ENCODE measurements at regions not wholly inside any gene's neighbourhood (a gene's known extent, or its start where the extent isn't known, plus 50 kb on each side); places are given as distances from the start of the nearest gene placed in this dataset.

GRCh38 chr7:52479990-52480389, 555.4 kb upstream of the POM121L12 start:
- no peak for TF ChIP-seq CTCF (IDR thresholded peaks at IDR 0.05)

- no peak for TF ChIP-seq CTCF (IDR thresholded peaks at IDR 0.05)
Measured at GRCh38 chr7:52475001-52475582, 560.3 kb upstream of the POM121L12 start.

GRCh38 chr7:52473756-52474155, 561.7 kb upstream of the POM121L12 start:
- TF ChIP-seq CTCF (IDR thresholded peaks at IDR 0.05): no peak

GRCh38 chr7:52472006-52472620, 563.3 kb upstream of the POM121L12 start:
- TF ChIP-seq CTCF (IDR thresholded peaks at IDR 0.05): no peak

- TF ChIP-seq CTCF (IDR thresholded peaks at IDR 0.05): no peak
Measured at GRCh38 chr7:52465216-52465615, 570.2 kb upstream of the POM121L12 start.

GRCh38 chr7:52463341-52463740, 572.1 kb upstream of the POM121L12 start:
- no peak for TF ChIP-seq CTCF (IDR thresholded peaks at IDR 0.05)

- TF ChIP-seq CTCF (IDR thresholded peaks at IDR 0.05): no peak
Measured at GRCh38 chr7:52462474-52462873, 573.0 kb upstream of the POM121L12 start.

- no peak for TF ChIP-seq CTCF (IDR thresholded peaks at IDR 0.05)
Measured at GRCh38 chr7:52455571-52455970, 579.9 kb upstream of the POM121L12 start.

Data from LNCAP (cell line).